H9 (cell line): ENCODE measurements at regions not wholly inside any gene's neighbourhood (a gene's known extent, or its start where the extent isn't known, plus 50 kb on each side); places are given as distances from the start of the nearest gene placed in this dataset.

ENCODE experiments used
- DNase-seq: peaks from one replicate; pipeline ENCODE4 v3.0.0-alpha.2; 2017
- H2AFZ ChIP-seq: one replicate; pipeline ENCODE4 v1.6.1; 2013; ENCODE audit warnings: mild to moderate bottlenecking, low read length, control low read depth, moderate library complexity
- H2AK5ac ChIP-seq: 2 replicates; pipeline ENCODE4 v1.6.1; 2013; ENCODE audit warnings: low read length, control low read depth, mixed read lengths; ENCODE audit not compliant: insufficient read length
- H2BK120ac ChIP-seq: one replicate; pipeline ENCODE4 v1.6.1; 2013; ENCODE audit warnings: low read depth, mild to moderate bottlenecking, low read length, control low read depth, inconsistent platforms; ENCODE audit not compliant: poor library complexity, severe bottlenecking
- H2BK12ac ChIP-seq: 2 replicates; pipeline ENCODE4 v1.6.1; 2013; ENCODE audit warnings: low read length, control low read depth, mixed read lengths, low read depth; ENCODE audit not compliant: insufficient read length
- H2BK15ac ChIP-seq: 2 replicates; pipeline ENCODE4 v1.6.1; 2013; ENCODE audit warnings: low read depth, low read length, control low read depth
- H2BK20ac ChIP-seq: one replicate; pipeline ENCODE4 v1.6.1; 2013; ENCODE audit warnings: low read depth, mild to moderate bottlenecking, low read length, control low read depth, inconsistent platforms; ENCODE audit not compliant: poor library complexity, severe bottlenecking
- H2BK5ac ChIP-seq: 2 replicates; pipeline ENCODE4 v1.6.1; 2013; ENCODE audit warnings: low read length, control low read depth, mixed read lengths; ENCODE audit not compliant: insufficient read length
- H3K14ac ChIP-seq: 2 replicates; pipeline ENCODE4 v1.6.1; 2013; ENCODE audit warnings: low read length, control low read depth; ENCODE audit not compliant: insufficient read depth
- H3K18ac ChIP-seq: 2 replicates; pipeline ENCODE4 v1.6.1; 2013; ENCODE audit warnings: low read depth, mild to moderate bottlenecking, mixed read lengths, low read length, control low read depth; ENCODE audit not compliant: insufficient read length
- H3K23ac ChIP-seq: 2 replicates; pipeline ENCODE4 v1.6.1; 2013; ENCODE audit warnings: low read length, control low read depth, mixed read lengths, low read depth; ENCODE audit not compliant: insufficient read length
- H3K23me2 ChIP-seq: 2 replicates; pipeline ENCODE4 v1.6.1; 2013; ENCODE audit warnings: low read depth, mild to moderate bottlenecking, mixed read lengths, low read length, control low read depth; ENCODE audit not compliant: insufficient read length, poor library complexity, severe bottlenecking
- H3K27ac ChIP-seq: 2 replicates; pipeline ENCODE4 v1.5.1; 2013; ENCODE audit warnings: low read length, control low read depth, mixed read lengths, low read depth; ENCODE audit not compliant: insufficient read length
- H3K27me3 ChIP-seq: 2 replicates; pipeline ENCODE4 v1.6.1; 2013; ENCODE audit warnings: low read length, control low read depth, inconsistent platforms; ENCODE audit not compliant: insufficient read depth
- H3K4ac ChIP-seq: 2 replicates; pipeline ENCODE4 v1.6.1; 2013; ENCODE audit warnings: low read depth, mild to moderate bottlenecking, control low read depth, inconsistent platforms, low read length, moderate library complexity
- H3K4me1 ChIP-seq: 2 replicates; pipeline ENCODE4 v1.6.1; 2013; ENCODE audit warnings: low read length, control low read depth, inconsistent platforms; ENCODE audit not compliant: insufficient read depth
- H3K4me2 ChIP-seq: 2 replicates; pipeline ENCODE4 v1.6.1; 2013; ENCODE audit warnings: low read length, control low read depth, mixed read lengths; ENCODE audit not compliant: insufficient read length, insufficient read depth
- H3K56ac ChIP-seq: 2 replicates; pipeline ENCODE4 v1.6.1; 2013; ENCODE audit warnings: low read depth, mild to moderate bottlenecking, mixed read lengths, low read length, control low read depth; ENCODE audit not compliant: insufficient read length
- H3K79me1 ChIP-seq: 2 replicates; pipeline ENCODE4 v1.6.1; 2013; ENCODE audit warnings: low read depth, mild to moderate bottlenecking, moderate library complexity, low read length, control low read depth, inconsistent platforms; ENCODE audit not compliant: insufficient read depth, poor library complexity, severe bottlenecking
- H3K79me2 ChIP-seq: 2 replicates; pipeline ENCODE4 v1.6.1; 2013; ENCODE audit warnings: low read length, control low read depth, inconsistent platforms; ENCODE audit not compliant: insufficient read depth
- H3K9ac ChIP-seq: 2 replicates; pipeline ENCODE4 v1.6.1; 2013; ENCODE audit warnings: low read length, control low read depth, mixed read lengths; ENCODE audit not compliant: insufficient read length; ENCODE audit errors: extremely low read depth
- H3K9me3 ChIP-seq: one replicate; pipeline ENCODE4 v1.6.1; 2013; ENCODE audit warnings: low read depth, low read length, inconsistent platforms; ENCODE audit not compliant: control insufficient read depth
- H3T11ph ChIP-seq: one replicate; pipeline ENCODE4 v1.6.1; 2013; ENCODE audit warnings: mild to moderate bottlenecking, low read length, control low read depth, inconsistent platforms
- H4K20me1 ChIP-seq: one replicate; pipeline ENCODE4 v1.6.1; 2013; ENCODE audit not compliant: control insufficient read depth, insufficient read length, insufficient read depth
- H4K5ac ChIP-seq: 2 replicates; pipeline ENCODE4 v1.6.1; 2013; ENCODE audit warnings: low read depth, mild to moderate bottlenecking, mixed read lengths, low read length, control low read depth; ENCODE audit not compliant: insufficient read length
- H4K8ac ChIP-seq: replicated peaks from 2 replicates; pipeline ENCODE4 v1.6.1; 2013; ENCODE audit warnings: low read length, control low read depth, mixed read lengths, low read depth; ENCODE audit not compliant: insufficient read length
- H4K91ac ChIP-seq: 2 replicates; pipeline ENCODE4 v1.6.1; 2013; ENCODE audit warnings: low read depth, mild to moderate bottlenecking, moderate library complexity, mixed read lengths, low read length, control low read depth; ENCODE audit not compliant: insufficient read length
- H3K27ac Mint-ChIP-seq, 3 experiments: 2 replicates in 2 of 3; 3 replicates in 1 of 3; pipeline ENCODE4 v1.8.0; 2020 to 2021; ENCODE audit warnings: mixed read lengths in 3 of 3, mild to moderate bottlenecking in 1 of 3, moderate library complexity in 1 of 3
- H3K27me3 Mint-ChIP-seq: 2 replicates; pipeline ENCODE4 v1.8.0; 2021; ENCODE audit warnings: low read depth, mild to moderate bottlenecking, moderate library complexity, mixed read lengths
- H3K36me3 Mint-ChIP-seq, 3 experiments: 2 replicates in 2 of 3; 3 replicates in 1 of 3; pipeline ENCODE4 v1.8.0; 2020 to 2021; ENCODE audit warnings: low read depth in 3 of 3, mixed read lengths in 3 of 3; ENCODE audit not compliant: insufficient read depth in 1 of 3
- H3K4me1 Mint-ChIP-seq, 2 experiments: 2 replicates each; pipeline ENCODE4 v1.8.0; 2020; ENCODE audit warnings: mixed read lengths in 2 of 2
- H3K4me3 Mint-ChIP-seq, 2 experiments: 2 replicates in 1 of 2; 3 replicates in 1 of 2; pipeline ENCODE4 v1.8.0; 2020 to 2021; ENCODE audit warnings: mild to moderate bottlenecking in 2 of 2, mixed read lengths in 2 of 2, moderate library complexity in 1 of 2
- H3K9me3 Mint-ChIP-seq, 2 experiments: 2 replicates in 1 of 2; 3 replicates in 1 of 2; pipeline ENCODE4 v1.8.0; 2020; ENCODE audit warnings: mild to moderate bottlenecking in 2 of 2, mixed read lengths in 2 of 2, moderate library complexity in 1 of 2
- CTCF ChIP-seq: fragments of 200-600 bp; sonication (generic); conservative IDR thresholded peaks from 3 replicates; pipeline ENCODE4 v1.8.0; 2021; ENCODE audit warnings: antibody characterized with exemption, mild to moderate bottlenecking
- WGBS: extraction: QIAGEN DNeasy Blood & Tissue Kit; methylation state at CpG from one replicate; pipeline ENCODE4 v1.1.7; 2013; ENCODE audit warnings: missing lambda C conversion rate, low lambda C conversion rate, mixed read lengths; ENCODE audit not compliant: insufficient read length; ENCODE audit errors: extremely low coverage; 5-methylcytosine and 5-hydroxymethylcytosine counted together

DNA sequence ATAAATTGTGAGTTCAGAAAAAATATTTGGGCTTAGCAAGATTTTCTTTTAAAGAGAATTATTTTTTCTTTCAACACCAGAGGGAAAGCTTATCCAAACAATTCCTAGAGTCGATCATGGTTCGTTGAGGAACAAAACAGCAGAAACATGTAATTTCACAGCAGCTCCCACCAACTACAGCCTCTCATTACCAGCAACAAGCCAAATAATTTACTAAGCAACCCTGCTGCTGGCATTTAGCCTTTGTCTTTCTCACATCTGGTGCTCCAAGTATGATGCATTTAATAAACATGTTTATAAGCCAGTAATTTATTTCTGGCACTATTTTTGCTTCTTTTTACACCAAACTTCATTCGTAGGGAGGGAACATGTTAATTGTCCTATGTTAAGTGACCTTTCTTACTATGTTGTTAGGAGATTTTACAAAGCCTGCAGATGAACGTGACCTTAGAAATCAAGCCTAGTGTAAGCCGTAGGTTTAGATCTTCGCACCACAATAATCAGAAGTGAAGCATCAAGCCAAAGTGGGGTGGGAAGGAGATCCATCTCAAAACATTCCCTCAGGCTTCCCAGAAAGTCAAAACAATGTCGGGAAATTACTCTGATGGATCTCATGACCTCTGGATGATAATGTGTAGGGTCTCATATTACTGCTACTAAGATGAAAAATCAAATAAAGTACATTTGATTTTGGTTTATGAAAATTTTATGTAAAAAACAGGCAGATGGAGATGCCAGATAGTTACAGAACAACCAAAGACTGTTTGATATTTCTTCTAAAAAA lies 128.4 kb downstream of the RPAP3 start:
- Histone ChIP-seq H4K20me1 (no peaks in the 10 kb centered on the region), H3K79me2 (no peaks in the 10 kb centered on the region), H4K5ac (no peak overlapping the region), H3K14ac (no peak overlapping the region), H3K4me2 (no peak overlapping the region), H2BK120ac (no peak overlapping the region), H3K4ac (no peak overlapping the region), H3K27ac (no peak overlapping the region), H3K56ac (no peak overlapping the region), H3K9ac (no peak overlapping the region), H2AFZ (no peak overlapping the region), H2BK15ac (no peak overlapping the region), H3K9me3 (no peaks in the 10 kb centered on the region), H4K91ac (no peak overlapping the region), H3T11ph (no peak overlapping the region), H4K8ac (no peak overlapping the region), H3K23me2 (no peaks in the 10 kb centered on the region), H3K4me1 (no peaks in the 10 kb centered on the region), H2BK20ac (no peak overlapping the region), H2AK5ac (no peak overlapping the region), H3K23ac (no peak overlapping the region), H3K79me1 (no peaks in the 10 kb centered on the region), H2BK5ac (no peak overlapping the region), H3K27me3 (no peaks in the 10 kb centered on the region), H2BK12ac (no peak overlapping the region), H3K18ac (no peak overlapping the region)
- no peaks in the 10 kb centered on the region for H3K9me3 Mint-ChIP-seq
- no CpG with 5 or more reads among the region's 7 CpGs for WGBS
- H3K27ac Mint-ChIP-seq = no peak overlapping the region
- no peaks in the 10 kb centered on the region for H3K36me3 Mint-ChIP-seq
- no peak overlapping the region for H3K4me3 Mint-ChIP-seq
- H3K4me1 Mint-ChIP-seq = peaks cover 0 to 6% of the 10 kb centered on the region in 2 experiments; a peak in 2 of 4 replicates
- TF ChIP-seq CTCF = no peak
- H3K27me3 Mint-ChIP-seq = peaks cover 4% of the 10 kb centered on the region; the same call in 1 of the 2 replicates
- DNase-seq = no peak
